Calu3 (cell line): ENCODE measurements at regions not wholly inside any gene's neighbourhood (a gene's known extent, or its start where the extent isn't known, plus 50 kb on each side); places are given as distances from the start of the nearest gene placed in this dataset.

Experiments used
- BruUV-seq: library from RNA; stranded (reverse); fragments of 400-500 nt; replicated peaks from 2 replicates; lab custom pipeline; 2021; lab: Mats Ljungman, UMichigan
- CTCF ChIA-PET: fragments of 300-600 bp; sonication (Branson Sonifier 250); formaldehyde crosslinking; loops from one replicate; lab custom pipeline; 2022; ENCODE audit warnings: antibody characterized with exemption; lab: Charles Lee
- DNase-seq: peaks from one replicate; pipeline ENCODE4 v3.0.0; 2022
- H3K27ac Mint-ChIP-seq: one replicate; pipeline ENCODE4 v1.8.0; 2022; ENCODE audit warnings: mixed read lengths; ENCODE audit not compliant: unreplicated experiment
- H3K27me3 Mint-ChIP-seq: one replicate; pipeline ENCODE4 v1.8.0; 2022; ENCODE audit warnings: mixed read lengths; ENCODE audit not compliant: unreplicated experiment
- H3K36me3 Mint-ChIP-seq: one replicate; pipeline ENCODE4 v1.8.0; 2022; ENCODE audit warnings: mild to moderate bottlenecking, moderate library complexity, mixed read lengths; ENCODE audit not compliant: insufficient read depth, unreplicated experiment
- H3K4me1 Mint-ChIP-seq: one replicate; pipeline ENCODE4 v1.8.0; 2022; ENCODE audit warnings: mild to moderate bottlenecking, low read depth, mixed read lengths; ENCODE audit not compliant: unreplicated experiment
- H3K4me3 Mint-ChIP-seq: one replicate; pipeline ENCODE4 v1.8.0; 2022; ENCODE audit warnings: mild to moderate bottlenecking, low read depth, moderate library complexity, mixed read lengths; ENCODE audit not compliant: unreplicated experiment
- H3K9me3 Mint-ChIP-seq: one replicate; pipeline ENCODE4 v1.8.0; 2022; ENCODE audit warnings: low read depth, mixed read lengths; ENCODE audit not compliant: unreplicated experiment
- CTCF ChIP-seq: fragments of 200-600 bp; IDR thresholded peaks from one replicate; pipeline ENCODE4 v1.8.0; 2022; ENCODE audit warnings: antibody characterized with exemption; ENCODE audit not compliant: unreplicated experiment
- intact Hi-C: fragments of 100-400 bp; cut with micrococcal nuclease; formaldehyde crosslinking; loops from one replicate; pipeline ENCODE4 v1.10.0; 2022; ENCODE audit not compliant: unreplicated experiment

DNA sequence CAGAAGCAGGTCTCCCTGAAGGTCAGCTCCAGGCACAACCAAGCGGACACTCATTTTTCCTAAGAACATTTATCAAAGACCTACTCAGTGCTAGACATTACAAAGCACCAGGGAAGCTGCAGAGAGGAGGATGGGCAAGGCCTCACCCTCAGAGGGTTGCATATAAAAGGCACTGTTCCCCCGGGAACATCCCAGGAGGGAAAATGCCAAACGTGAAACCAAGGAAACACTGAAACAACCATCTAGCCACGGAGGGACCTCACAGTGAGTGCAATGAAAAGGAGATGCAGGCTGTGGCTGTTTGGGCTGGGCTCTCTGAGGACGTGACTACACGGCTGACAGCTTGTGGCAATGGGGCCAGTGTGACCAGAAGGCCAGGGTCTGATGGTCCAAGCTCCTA, 117.4 kb upstream of the VASH1 start:
- DNase-seq: no peak
- Mint-ChIP-seq H3K36me3 (no peaks in the 10 kb centered on the region), H3K9me3 (no peaks in the 10 kb centered on the region), H3K27me3 (peaks cover 76% of the 10 kb centered on the region), H3K27ac (no peak overlapping the region), H3K4me1 (no peaks in the 10 kb centered on the region), H3K4me3 (no peak overlapping the region)
- BruUV-seq: no TSS peak
- no peak for TF ChIP-seq CTCF
- intact Hi-C loops: loop anchor here (2.0 kb wide), 1 partner anchor 593 kb away; no protein-coding TSS in a partner anchor
- CTCF ChIA-PET: interaction anchor here (0.6 kb wide), 1 partner anchor 21 kb away, joined by 3 read pairs; no protein-coding TSS in a partner anchor

- CTCF ChIA-PET: interaction anchor here (1.0 kb wide), 1 partner anchor 594 kb away, joined by 4 read pairs; no protein-coding TSS in a partner anchor
- H3K36me3 Mint-ChIP-seq: no peaks in the 10 kb centered on the region
- DNase-seq: peak; percentile 59
- H3K4me1 Mint-ChIP-seq: no peaks in the 10 kb centered on the region
- H3K9me3 Mint-ChIP-seq: no peaks in the 10 kb centered on the region
- no peak overlapping the region for H3K27ac Mint-ChIP-seq
- peaks cover 79% of the 10 kb centered on the region for H3K27me3 Mint-ChIP-seq
- no peak overlapping the region for H3K4me3 Mint-ChIP-seq
- no TSS peak for BruUV-seq
- intact Hi-C loops: loop anchor here (1.0 to 5.0 kb wide), 3 partner anchors 131 to 594 kb away; no protein-coding TSS in a partner anchor
- TF ChIP-seq CTCF: peak; percentile 63
Observed at GRCh38 chr14:76644855-76645518, 116.3 kb upstream of the VASH1 start.

GRCh38 chr14:76647697-76648298, 113.5 kb upstream of the VASH1 start:
- Mint-ChIP-seq H3K9me3 (no peaks in the 10 kb centered on the region), H3K27ac (no peak overlapping the region), H3K27me3 (peaks cover 79% of the 10 kb centered on the region), H3K4me3 (no peak overlapping the region), H3K36me3 (peaks cover 5% of the 10 kb centered on the region), H3K4me1 (no peaks in the 10 kb centered on the region)
- no TSS peak for BruUV-seq
- CTCF ChIA-PET: interaction anchor here (0.6 to 0.7 kb wide), 3 partner anchors 174 to 744 kb away, joined by 3 to 5 read pairs (median 5); no protein-coding TSS in a partner anchor
- intact Hi-C loops: loop anchor here (5.0 kb wide), 1 partner anchor 190 kb away; no protein-coding TSS in a partner anchor
- peak; percentile 43 for TF ChIP-seq CTCF
- DNase-seq: peak; percentile 36

DNA sequence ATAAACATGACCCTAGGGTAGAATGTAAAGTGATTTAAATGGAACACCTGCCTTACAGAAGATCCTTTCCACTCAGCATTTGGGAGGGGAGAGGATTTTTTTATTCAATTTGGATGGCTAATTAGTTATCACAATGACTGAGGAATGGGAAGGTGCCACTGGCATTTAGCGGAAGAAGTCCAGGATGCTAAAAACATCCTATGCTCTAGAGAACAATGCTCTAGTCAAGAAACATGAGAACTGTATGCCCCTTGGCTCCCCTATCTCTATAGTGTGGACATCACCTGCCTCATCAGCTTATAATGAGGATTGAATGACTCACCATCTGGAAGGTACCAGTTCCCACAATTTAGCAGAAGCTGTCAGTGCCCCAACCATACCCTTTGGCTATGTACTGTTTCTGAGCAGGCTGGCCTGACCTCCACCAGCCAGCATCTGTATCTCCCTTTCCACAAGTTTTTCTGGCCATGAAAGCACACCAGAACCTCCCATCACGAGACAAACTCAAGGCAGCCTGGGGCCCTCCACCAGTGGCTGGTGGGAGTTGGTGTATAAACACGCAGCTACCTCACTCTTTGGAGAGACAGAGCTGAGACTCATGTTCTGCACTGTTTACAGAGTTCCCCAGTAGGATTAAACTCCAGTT, 109.7 kb upstream of the VASH1 start:
- Mint-ChIP-seq H3K4me3 (no peak overlapping the region), H3K4me1 (peaks cover 9% of the 10 kb centered on the region), H3K9me3 (no peaks in the 10 kb centered on the region), H3K27me3 (peaks cover 90% of the 10 kb centered on the region), H3K27ac (no peak overlapping the region), H3K36me3 (peaks cover 5% of the 10 kb centered on the region)
- TF ChIP-seq CTCF: no peak
- BruUV-seq: no TSS peak
- CTCF ChIA-PET: no interaction called here
- no peak for DNase-seq
- intact Hi-C loops: no loop called here
